ENCODE measurements at regions not wholly inside any gene's neighbourhood (a gene's known extent, or its start where the extent isn't known, plus 50 kb on each side); places are given as distances from the start of the nearest gene placed in this dataset.

- H3K9ac ChIP-seq (ENCODE audit: low read depth, low read length, poor library complexity), result no peak overlapping the region
- WGBS, 2 donors (ENCODE audit: extremely low coverage in 2 of 2, insufficient read length in 2 of 2, insufficient replicate concordance in 1 of 2), result no CpG with 5 or more reads among the region's 6 CpGs
Observed at GRCh38 chrX:138487866-138488265, 223.7 kb downstream of the FGF13 start.

GRCh38 chrX:138485767-138486166 is 225.8 kb downstream of the FGF13 start:
- Histone ChIP-seq H3K14ac (ENCODE audit: low read length) (no peak overlapping the region), H4K8ac (ENCODE audit: low read depth, low read length) (no peak overlapping the region), H2BK12ac (ENCODE audit: low read length) (no peak overlapping the region), H3K4me1 (ENCODE audit: control insufficient read depth in 2 of 2, insufficient read depth in 1 of 2, low read depth in 1 of 2, low read length in 2 of 2) (no peaks in the 10 kb centered on the region), H3K9ac (ENCODE audit: low read depth, low read length, poor library complexity) (no peak overlapping the region), H3K36me3 (replicated peaks in 1 of 2; ENCODE audit: control insufficient read depth in 2 of 2, insufficient read depth in 2 of 2, low read length in 2 of 2) (no peaks in the 10 kb centered on the region), H3K27me3 (ENCODE audit: control insufficient read depth in 3 of 3, insufficient read depth in 3 of 3, low read depth in 1 of 3, low read length in 3 of 3) (peaks cover 0 to 30% (median 0%) of the 10 kb centered on the region in 3 experiments), H3K4ac (ENCODE audit: low read length) (no peak overlapping the region), H3K4me3 (ENCODE audit: low read length in 2 of 2) (no peak overlapping the region), H3K23ac (ENCODE audit: low read depth, low read length, poor library complexity) (no peak overlapping the region), H3K9me3 (replicated peaks in 1 of 2; ENCODE audit: control insufficient read depth in 2 of 2, insufficient read depth in 1 of 2, low read depth in 1 of 2, low read length in 2 of 2) (no peaks in the 10 kb centered on the region), H3K18ac (ENCODE audit: low read length) (no peak overlapping the region), H2BK120ac (ENCODE audit: low read depth, low read length) (no peak overlapping the region), H3K4me2 (ENCODE audit: insufficient read depth, low read length, poor library complexity, severe bottlenecking) (no peak overlapping the region), H2AK5ac (ENCODE audit: low read depth, low read length) (no peak overlapping the region), H4K91ac (ENCODE audit: low read depth, low read length, poor library complexity) (no peak overlapping the region), H3K27ac (replicated peaks; ENCODE audit: low read length) (no peak overlapping the region), H2BK5ac (ENCODE audit: low read length) (no peak overlapping the region), H3K79me1 (ENCODE audit: low read depth, low read length) (no peaks in the 10 kb centered on the region), H2BK15ac (ENCODE audit: low read length) (no peak overlapping the region), H2AFZ (ENCODE audit: low read length) (no peak overlapping the region)
- WGBS, 2 donors (ENCODE audit: extremely low coverage in 2 of 2, insufficient read length in 2 of 2, insufficient replicate concordance in 1 of 2), result no CpG with 5 or more reads among the region's 1 CpG
- no peak for DNase-seq (ENCODE audit: low spot score)

More at GRCh38 chrX:138487866-138488265, 223.7 kb downstream of the FGF13 start:
- Histone ChIP-seq H2BK12ac (ENCODE audit: low read length) (no peak overlapping the region), H4K8ac (ENCODE audit: low read depth, low read length) (no peak overlapping the region), H3K79me1 (ENCODE audit: low read depth, low read length) (no peaks in the 10 kb centered on the region), H3K9me3 (replicated peaks in 1 of 2; ENCODE audit: control insufficient read depth in 2 of 2, insufficient read depth in 1 of 2, low read depth in 1 of 2, low read length in 2 of 2) (no peaks in the 10 kb centered on the region), H3K36me3 (replicated peaks in 1 of 2; ENCODE audit: control insufficient read depth in 2 of 2, insufficient read depth in 2 of 2, low read length in 2 of 2) (no peaks in the 10 kb centered on the region), H3K4me2 (ENCODE audit: insufficient read depth, low read length, poor library complexity, severe bottlenecking) (no peak overlapping the region), H3K27ac (replicated peaks; ENCODE audit: low read length) (no peak overlapping the region), H2BK120ac (ENCODE audit: low read depth, low read length) (no peak overlapping the region), H3K4me3 (ENCODE audit: low read length in 2 of 2) (no peak overlapping the region), H3K27me3 (ENCODE audit: control insufficient read depth in 3 of 3, insufficient read depth in 3 of 3, low read depth in 1 of 3, low read length in 3 of 3) (peaks cover 0 to 21% (median 0%) of the 10 kb centered on the region in 3 experiments), H3K14ac (ENCODE audit: low read length) (no peak overlapping the region), H2BK5ac (ENCODE audit: low read length) (no peak overlapping the region), H3K4ac (ENCODE audit: low read length) (no peak overlapping the region), H3K23ac (ENCODE audit: low read depth, low read length, poor library complexity) (no peak overlapping the region), H3K4me1 (ENCODE audit: control insufficient read depth in 2 of 2, insufficient read depth in 1 of 2, low read depth in 1 of 2, low read length in 2 of 2) (no peaks in the 10 kb centered on the region), H2AFZ (ENCODE audit: low read length) (no peak overlapping the region), H2AK5ac (ENCODE audit: low read depth, low read length) (no peak overlapping the region), H3K18ac (ENCODE audit: low read length) (no peak overlapping the region), H4K91ac (ENCODE audit: low read depth, low read length, poor library complexity) (no peak overlapping the region), H2BK15ac (ENCODE audit: low read length) (no peak overlapping the region)
- DNase-seq (ENCODE audit: low spot score), result no peak

- H3K27ac ChIP-seq (replicated peaks; ENCODE audit: low read length), result no peak overlapping the region
- no peak overlapping the region for H3K18ac ChIP-seq (ENCODE audit: low read length)
- no peak overlapping the region for H2BK15ac ChIP-seq (ENCODE audit: low read length)
- no CpG with 5 or more reads among the region's 2 CpGs for WGBS, 2 donors (ENCODE audit: extremely low coverage in 2 of 2, insufficient read length in 2 of 2, insufficient replicate concordance in 1 of 2)
- H3K9me3 ChIP-seq (replicated peaks in 1 of 2; ENCODE audit: control insufficient read depth in 2 of 2, insufficient read depth in 1 of 2, low read depth in 1 of 2, low read length in 2 of 2), result no peaks in the 10 kb centered on the region
- H3K4me2 ChIP-seq (ENCODE audit: insufficient read depth, low read length, poor library complexity, severe bottlenecking), result no peak overlapping the region
- H3K79me1 ChIP-seq (ENCODE audit: low read depth, low read length), result no peaks in the 10 kb centered on the region
- H3K4me3 ChIP-seq (ENCODE audit: low read length in 2 of 2), result no peak overlapping the region
- no peak overlapping the region for H4K8ac ChIP-seq (ENCODE audit: low read depth, low read length)
- H4K91ac ChIP-seq (ENCODE audit: low read depth, low read length, poor library complexity), result no peak overlapping the region
- no peak overlapping the region for H2BK120ac ChIP-seq (ENCODE audit: low read depth, low read length)
- no peak overlapping the region for H3K23ac ChIP-seq (ENCODE audit: low read depth, low read length, poor library complexity)
- peaks cover 0 to 27% (median 0%) of the 10 kb centered on the region in 3 experiments for H3K27me3 ChIP-seq (ENCODE audit: control insufficient read depth in 3 of 3, insufficient read depth in 3 of 3, low read depth in 1 of 3, low read length in 3 of 3)
- no peak overlapping the region for H2AK5ac ChIP-seq (ENCODE audit: low read depth, low read length)
- no peak overlapping the region for H2BK12ac ChIP-seq (ENCODE audit: low read length)
- no peak overlapping the region for H2AFZ ChIP-seq (ENCODE audit: low read length)
- no peak for DNase-seq (ENCODE audit: low spot score)
- no peak overlapping the region for H3K4ac ChIP-seq (ENCODE audit: low read length)
- H3K9ac ChIP-seq (ENCODE audit: low read depth, low read length, poor library complexity), result no peak overlapping the region
- H3K36me3 ChIP-seq (replicated peaks in 1 of 2; ENCODE audit: control insufficient read depth in 2 of 2, insufficient read depth in 2 of 2, low read length in 2 of 2), result no peaks in the 10 kb centered on the region
- H2BK5ac ChIP-seq (ENCODE audit: low read length), result no peak overlapping the region
- no peaks in the 10 kb centered on the region for H3K4me1 ChIP-seq (ENCODE audit: control insufficient read depth in 2 of 2, insufficient read depth in 1 of 2, low read depth in 1 of 2, low read length in 2 of 2)
- no peak overlapping the region for H3K14ac ChIP-seq (ENCODE audit: low read length)
Observed at GRCh38 chrX:138485224-138485623, 226.3 kb downstream of the FGF13 start.

GRCh38 chrX:138484451-138484850 is 227.1 kb downstream of the FGF13 start:
- no peak overlapping the region for H2BK120ac ChIP-seq (ENCODE audit: low read depth, low read length)
- no peak overlapping the region for H3K14ac ChIP-seq (ENCODE audit: low read length)
- H3K9me3 ChIP-seq (replicated peaks in 1 of 2; ENCODE audit: control insufficient read depth in 2 of 2, insufficient read depth in 1 of 2, low read depth in 1 of 2, low read length in 2 of 2), result no peaks in the 10 kb centered on the region
- H4K8ac ChIP-seq (ENCODE audit: low read depth, low read length), result no peak overlapping the region
- no peak overlapping the region for H3K23ac ChIP-seq (ENCODE audit: low read depth, low read length, poor library complexity)
- WGBS, 2 donors (ENCODE audit: extremely low coverage in 2 of 2, insufficient read length in 2 of 2, insufficient replicate concordance in 1 of 2), result no CpG with 5 or more reads among the region's 1 CpG
- no peak overlapping the region for H2BK12ac ChIP-seq (ENCODE audit: low read length)
- no peak overlapping the region for H3K4me3 ChIP-seq (ENCODE audit: low read length in 2 of 2)
- no peak overlapping the region for H3K4ac ChIP-seq (ENCODE audit: low read length)
- H3K9ac ChIP-seq (ENCODE audit: low read depth, low read length, poor library complexity), result no peak overlapping the region
- peaks cover 0 to 25% (median 0%) of the 10 kb centered on the region in 3 experiments for H3K27me3 ChIP-seq (ENCODE audit: control insufficient read depth in 3 of 3, insufficient read depth in 3 of 3, low read depth in 1 of 3, low read length in 3 of 3)
- no peaks in the 10 kb centered on the region for H3K36me3 ChIP-seq (replicated peaks in 1 of 2; ENCODE audit: control insufficient read depth in 2 of 2, insufficient read depth in 2 of 2, low read length in 2 of 2)
- DNase-seq (ENCODE audit: low spot score), result no peak
- H3K79me1 ChIP-seq (ENCODE audit: low read depth, low read length), result no peaks in the 10 kb centered on the region
- no peak overlapping the region for H2AK5ac ChIP-seq (ENCODE audit: low read depth, low read length)
- no peak overlapping the region for H2AFZ ChIP-seq (ENCODE audit: low read length)
- no peak overlapping the region for H3K27ac ChIP-seq (replicated peaks; ENCODE audit: low read length)
- H3K4me1 ChIP-seq (ENCODE audit: control insufficient read depth in 2 of 2, insufficient read depth in 1 of 2, low read depth in 1 of 2, low read length in 2 of 2), result no peaks in the 10 kb centered on the region
- no peak overlapping the region for H2BK15ac ChIP-seq (ENCODE audit: low read length)
- no peak overlapping the region for H4K91ac ChIP-seq (ENCODE audit: low read depth, low read length, poor library complexity)
- H3K18ac ChIP-seq (ENCODE audit: low read length), result no peak overlapping the region
- H2BK5ac ChIP-seq (ENCODE audit: low read length), result no peak overlapping the region
- no peak overlapping the region for H3K4me2 ChIP-seq (ENCODE audit: insufficient read depth, low read length, poor library complexity, severe bottlenecking)

Measured in neuronal stem cell (in vitro differentiated cells).